ENCODE measurements at regions not wholly inside any gene's neighbourhood (a gene's known extent, or its start where the extent isn't known, plus 50 kb on each side); places are given as distances from the start of the nearest gene placed in this dataset.

DNA sequence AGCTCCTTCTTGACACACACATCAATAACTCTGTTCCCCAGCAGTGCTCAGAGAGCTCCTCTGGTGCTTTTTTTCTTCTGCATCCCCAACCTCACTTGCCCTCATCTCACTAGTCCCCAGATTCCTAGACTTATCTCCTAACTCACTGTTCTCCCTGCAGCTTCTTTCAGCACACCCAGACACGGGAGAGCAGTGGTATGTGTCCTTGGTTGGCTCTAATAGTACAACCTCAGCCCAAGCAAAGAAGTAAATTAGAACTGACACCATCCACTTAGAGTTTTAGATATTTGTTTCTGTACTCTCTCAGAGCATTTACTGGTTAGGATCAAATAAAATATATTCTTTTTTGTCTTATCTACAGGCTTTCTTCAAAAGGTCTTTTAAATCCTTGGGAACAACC, 201.4 kb upstream of the SNX7 start:
- no peak for TF ChIP-seq EP300 (IDR thresholded peaks at IDR 0.05)
- no peak for TF ChIP-seq POLR2A (IDR thresholded peaks at IDR 0.05)
- TF ChIP-seq, protein P1, sequence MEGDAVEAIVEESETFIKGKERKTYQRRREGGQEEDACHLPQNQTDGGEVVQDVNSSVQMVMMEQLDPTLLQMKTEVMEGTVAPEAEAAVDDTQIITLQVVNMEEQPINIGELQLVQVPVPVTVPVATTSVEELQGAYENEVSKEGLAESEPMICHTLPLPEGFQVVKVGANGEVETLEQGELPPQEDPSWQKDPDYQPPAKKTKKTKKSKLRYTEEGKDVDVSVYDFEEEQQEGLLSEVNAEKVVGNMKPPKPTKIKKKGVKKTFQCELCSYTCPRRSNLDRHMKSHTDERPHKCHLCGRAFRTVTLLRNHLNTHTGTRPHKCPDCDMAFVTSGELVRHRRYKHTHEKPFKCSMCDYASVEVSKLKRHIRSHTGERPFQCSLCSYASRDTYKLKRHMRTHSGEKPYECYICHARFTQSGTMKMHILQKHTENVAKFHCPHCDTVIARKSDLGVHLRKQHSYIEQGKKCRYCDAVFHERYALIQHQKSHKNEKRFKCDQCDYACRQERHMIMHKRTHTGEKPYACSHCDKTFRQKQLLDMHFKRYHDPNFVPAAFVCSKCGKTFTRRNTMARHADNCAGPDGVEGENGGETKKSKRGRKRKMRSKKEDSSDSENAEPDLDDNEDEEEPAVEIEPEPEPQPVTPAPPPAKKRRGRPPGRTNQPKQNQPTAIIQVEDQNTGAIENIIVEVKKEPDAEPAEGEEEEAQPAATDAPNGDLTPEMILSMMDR (IDR thresholded peaks at IDR 0.05) = no peak
- TF ChIP-seq POLR2AphosphoS5 (IDR thresholded peaks at IDR 0.05) = no peak
- H3K27me3 ChIP-seq = no peaks in the 10 kb centered on the region
- 62 to 66% methylated on average over 1 of the region's 1 CpG for WGBS, 2 donors
- H3K4me1 ChIP-seq = no peaks in the 10 kb centered on the region
- intact Hi-C loops (cut with DNase I) = no loop called here
- no peak overlapping the region for H3K4me3 ChIP-seq
- no peak for DNase-seq
- no peak overlapping the region for H3K27ac ChIP-seq
- H3K9me3 ChIP-seq = no peaks in the 10 kb centered on the region
- H3K36me3 ChIP-seq = no peaks in the 10 kb centered on the region

DNA sequence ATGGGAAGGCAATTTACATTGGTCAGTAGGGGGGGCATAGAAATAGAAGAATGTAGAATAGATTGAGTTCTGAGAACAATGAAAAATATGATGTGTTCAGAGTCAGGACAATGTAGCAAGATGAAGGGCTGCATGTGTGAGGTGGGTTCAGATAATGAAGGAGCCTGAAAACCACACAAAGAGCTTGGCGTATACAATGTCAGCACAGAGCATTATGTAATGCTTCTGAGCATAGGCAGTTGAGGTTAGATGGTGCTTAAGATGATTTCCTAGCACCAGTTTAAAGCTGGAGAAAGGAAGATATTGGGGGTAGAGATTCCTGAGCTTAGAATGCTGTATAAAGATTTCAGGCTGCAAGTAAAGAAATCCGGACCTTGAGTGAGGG, 202.0 kb upstream of the SNX7 start:
- no peaks in the 10 kb centered on the region for H3K27me3 ChIP-seq
- TF ChIP-seq, protein P1 (IDR thresholded peaks at IDR 0.05) = no peak
- TF ChIP-seq POLR2AphosphoS5 (IDR thresholded peaks at IDR 0.05) (no peak), POLR2A (IDR thresholded peaks at IDR 0.05) (no peak)
- 90 to 92% methylated on average over 2 of the region's 2 CpGs for WGBS, 2 donors
- no peaks in the 10 kb centered on the region for H3K36me3 ChIP-seq
- DNase-seq = no peak
- intact Hi-C loops (cut with DNase I) = no loop called here
- H3K4me3 ChIP-seq = no peak overlapping the region
- H3K27ac ChIP-seq = no peak overlapping the region
- no peaks in the 10 kb centered on the region for H3K4me1 ChIP-seq
- H3K9me3 ChIP-seq = no peaks in the 10 kb centered on the region

DNA sequence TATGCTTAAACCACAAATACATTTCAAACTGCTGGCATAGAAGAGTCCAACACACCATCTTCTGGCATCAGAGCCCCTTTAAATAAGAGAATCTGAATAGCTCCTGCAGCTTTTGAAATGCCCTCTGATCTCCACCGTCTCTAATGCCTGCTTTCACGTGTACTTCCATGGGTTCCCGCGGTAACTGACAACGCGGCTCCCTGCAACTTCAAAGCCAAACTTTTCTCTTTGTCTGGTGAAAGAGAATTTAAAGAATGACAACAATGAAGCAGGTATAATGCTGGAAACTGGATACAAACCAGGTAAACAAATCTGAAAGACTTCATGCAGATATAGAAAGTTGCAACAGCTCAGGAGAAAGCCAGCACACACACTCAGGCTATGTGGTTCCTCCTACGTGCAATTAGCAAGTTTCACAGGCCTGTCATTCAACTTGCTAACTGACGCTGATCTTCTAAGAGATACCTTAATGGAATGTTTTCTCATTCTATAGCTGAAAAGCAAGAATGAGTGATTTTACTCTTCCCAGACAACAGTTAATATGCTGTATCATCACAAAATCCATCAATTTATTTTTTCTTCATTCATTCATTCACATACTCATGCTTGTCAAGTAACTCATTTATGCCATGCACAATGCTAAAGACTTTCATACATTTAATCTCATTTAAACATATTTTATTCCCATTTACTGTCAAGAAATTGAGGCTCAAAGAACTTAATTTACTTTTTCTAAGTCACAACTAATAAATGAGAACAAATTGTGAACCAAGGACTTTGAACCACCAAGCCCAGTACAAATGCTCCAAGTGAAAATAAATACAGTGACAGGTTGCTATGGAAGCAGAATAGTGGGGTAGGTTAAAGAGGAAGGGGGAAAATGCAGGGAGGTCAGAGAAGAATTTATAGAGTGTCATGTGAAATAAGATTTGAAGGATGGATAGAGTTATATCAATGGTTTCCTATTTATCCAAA, 202.7 kb upstream of the SNX7 start:
- TF ChIP-seq POLR2A (IDR thresholded peaks at IDR 0.05) (no peak), EP300 (IDR thresholded peaks at IDR 0.05) (no peak), POLR2AphosphoS5 (IDR thresholded peaks at IDR 0.05) (no peak)
- TF ChIP-seq, protein P1 (IDR thresholded peaks at IDR 0.05) = no peak
- no peaks in the 10 kb centered on the region for H3K9me3 ChIP-seq
- no peak overlapping the region for H3K27ac ChIP-seq
- no peak for DNase-seq
- WGBS, 2 donors = 18 to 60% methylated on average over 8 of the region's 8 CpGs
- intact Hi-C loops (cut with DNase I) = no loop called here
- no peaks in the 10 kb centered on the region for H3K36me3 ChIP-seq
- H3K4me1 ChIP-seq = no peaks in the 10 kb centered on the region
- H3K27me3 ChIP-seq = no peaks in the 10 kb centered on the region
- H3K4me3 ChIP-seq = no peak overlapping the region

DNA sequence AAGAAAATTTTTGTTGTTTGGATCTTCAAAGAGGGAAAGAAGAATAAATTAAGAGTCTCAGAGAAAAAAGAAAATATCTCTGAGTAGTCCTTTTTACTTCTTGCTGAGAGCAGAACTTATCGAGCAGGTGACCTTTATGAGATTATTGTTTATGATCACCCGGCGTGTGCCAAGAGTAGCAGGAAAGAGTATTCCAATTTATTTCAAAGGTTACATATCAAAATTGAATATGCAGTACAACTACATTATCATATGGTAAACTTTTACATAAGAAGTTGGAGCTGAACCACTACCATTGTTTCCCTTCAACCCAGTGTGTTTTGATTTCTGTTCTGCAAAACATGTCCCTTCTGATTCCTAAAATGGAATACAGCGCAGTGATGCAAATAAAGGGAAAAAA, 204.3 kb upstream of the SNX7 start:
- no peaks in the 10 kb centered on the region for H3K27me3 ChIP-seq
- intact Hi-C loops (cut with DNase I) = no loop called here
- no peaks in the 10 kb centered on the region for H3K36me3 ChIP-seq
- no peak for DNase-seq
- WGBS, 2 donors = 40 to 75% methylated on average over 4 of the region's 4 CpGs
- TF ChIP-seq POLR2AphosphoS5 (IDR thresholded peaks at IDR 0.05) (no peak), EP300 (IDR thresholded peaks at IDR 0.05) (no peak), POLR2A (IDR thresholded peaks at IDR 0.05) (no peak)
- TF ChIP-seq, protein P1 (IDR thresholded peaks at IDR 0.05) = no peak
- H3K4me1 ChIP-seq = no peaks in the 10 kb centered on the region
- H3K27ac ChIP-seq = no peak overlapping the region
- no peak overlapping the region for H3K4me3 ChIP-seq
- no peaks in the 10 kb centered on the region for H3K9me3 ChIP-seq
